CD8-positive, alpha-beta memory T cell (primary cell): ENCODE measurements at regions not wholly inside any gene's neighbourhood (a gene's known extent, or its start where the extent isn't known, plus 50 kb on each side); places are given as distances from the start of the nearest gene placed in this dataset.

Source experiments
- CTCF ChIA-PET: fragments of 350-600 bp; sonication (Branson Sonifier 250); formaldehyde crosslinking; loops from one replicate; lab custom pipeline; 2021; ENCODE audit warnings: antibody characterized with exemption; lab: Charles Lee
- POLR2A ChIA-PET: fragments of 350-600 bp; sonication (Branson Sonifier 250); formaldehyde crosslinking; loops from one replicate; lab custom pipeline; 2021; ENCODE audit warnings: antibody characterized with exemption; lab: Charles Lee
- DNase-seq, 5 donors: peaks; one replicate each; pipeline versions ENCODE4 v3.0.0 to v3.0.0-alpha.2; 2020 to 2022; ENCODE audit warnings: mixed read lengths in 1 of 5
- H3K27ac ChIP-seq: one replicate; pipeline ENCODE4 v1.7.0; 2013; ENCODE audit warnings: low read depth, mild to moderate bottlenecking, low read length, moderate library complexity
- H3K27me3 ChIP-seq: 2 replicates; pipeline ENCODE4 v1.7.0; 2013; ENCODE audit warnings: low read length, mild to moderate bottlenecking; ENCODE audit not compliant: insufficient read depth, poor library complexity, severe bottlenecking
- H3K36me3 ChIP-seq: 2 replicates; pipeline ENCODE4 v1.7.0; 2013; ENCODE audit warnings: mild to moderate bottlenecking, low read length, moderate library complexity; ENCODE audit not compliant: insufficient read depth
- H3K4me1 ChIP-seq: 2 replicates; pipeline ENCODE4 v1.7.0; 2013; ENCODE audit warnings: mild to moderate bottlenecking, low read length, moderate library complexity; ENCODE audit not compliant: insufficient read depth
- H3K4me3 ChIP-seq: 2 replicates; pipeline ENCODE4 v1.7.0; 2013; ENCODE audit warnings: mild to moderate bottlenecking, low read length
- H3K9me3 ChIP-seq: 2 replicates; pipeline ENCODE4 v1.7.0; 2013; ENCODE audit warnings: mild to moderate bottlenecking, low read length
- H3K27ac Mint-ChIP-seq, 8 donors: one replicate each; pipeline ENCODE4 v1.8.0; 2020 to 2021; ENCODE audit warnings: mixed read lengths in 8 of 8, mild to moderate bottlenecking in 6 of 8, inconsistent platforms in 3 of 8, moderate library complexity in 3 of 8
- H3K27me3 Mint-ChIP-seq, 2 donors: one replicate each; pipeline ENCODE4 v1.8.0; 2020 to 2021; ENCODE audit warnings: mixed read lengths in 2 of 2, mild to moderate bottlenecking in 1 of 2, moderate library complexity in 1 of 2
- H3K36me3 Mint-ChIP-seq, 3 donors: one replicate each; pipeline ENCODE4 v1.8.0; 2020 to 2021; ENCODE audit warnings: mixed read lengths in 3 of 3, inconsistent platforms in 1 of 3, mild to moderate bottlenecking in 1 of 3
- H3K4me1 Mint-ChIP-seq, 3 donors: one replicate each; pipeline ENCODE4 v1.8.0; 2020 to 2021; ENCODE audit warnings: mixed read lengths in 3 of 3, inconsistent platforms in 1 of 3, mild to moderate bottlenecking in 1 of 3
- H3K4me3 Mint-ChIP-seq, 7 donors: one replicate each; pipeline ENCODE4 v1.8.0; 2020 to 2021; ENCODE audit warnings: mixed read lengths in 7 of 7, mild to moderate bottlenecking in 6 of 7, moderate library complexity in 4 of 7, inconsistent platforms in 2 of 7
- H3K9me3 Mint-ChIP-seq, 5 donors: one replicate each; pipeline ENCODE4 v1.8.0; 2020 to 2022; ENCODE audit warnings: mixed read lengths in 5 of 5, mild to moderate bottlenecking in 3 of 5, moderate library complexity in 2 of 5, inconsistent platforms in 1 of 5

DNA sequence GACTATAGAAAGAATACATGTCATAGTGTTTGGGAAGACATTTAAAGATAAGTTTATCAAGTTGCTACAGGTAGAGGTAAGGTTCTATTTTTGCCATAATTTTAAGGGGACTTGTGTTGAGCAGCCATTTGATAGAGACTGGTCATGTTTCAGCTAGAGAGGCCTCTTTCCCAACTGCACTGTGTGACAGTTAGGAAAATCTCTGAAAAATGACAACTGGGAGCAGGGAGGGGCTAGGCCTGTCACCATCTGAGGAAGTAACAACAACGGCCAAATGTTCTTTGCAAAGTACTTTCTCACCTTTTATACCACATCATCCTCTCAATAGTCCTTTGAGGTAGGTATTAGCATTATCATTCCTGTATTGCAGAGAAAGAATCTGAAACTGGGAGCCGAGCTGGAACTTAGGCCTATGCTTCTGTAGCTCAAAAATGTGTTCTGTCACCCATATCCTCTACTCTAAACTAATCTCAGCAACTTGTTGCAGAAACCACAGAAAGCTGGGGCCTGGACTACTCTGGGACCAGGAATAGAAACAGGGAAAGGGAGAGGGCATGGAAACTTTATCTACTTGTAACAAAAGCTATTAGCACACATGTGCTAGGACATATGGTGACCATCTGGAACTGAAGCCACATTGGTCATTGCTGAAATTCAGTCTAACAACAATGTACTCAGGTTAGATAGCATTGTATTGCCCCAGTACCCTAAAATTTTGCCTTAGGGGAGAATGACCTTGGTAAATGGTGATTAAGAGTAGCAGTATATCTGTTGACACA, 198.9 kb downstream of the MID1IP1 start:
- DNase-seq, result no peak
- Histone ChIP-seq H3K9me3 (no peaks in the 10 kb centered on the region), H3K4me3 (no peak overlapping the region), H3K4me1 (no peaks in the 10 kb centered on the region), H3K36me3 (no peaks in the 10 kb centered on the region), H3K27ac (no peak overlapping the region), H3K27me3 (no peaks in the 10 kb centered on the region)
- no peak overlapping the region for H3K4me3 Mint-ChIP-seq
- H3K4me1 Mint-ChIP-seq, result no peaks in the 10 kb centered on the region
- CTCF ChIA-PET, result no interaction called here
- POLR2A ChIA-PET, result no interaction called here
- H3K36me3 Mint-ChIP-seq, result no peaks in the 10 kb centered on the region
- peaks cover 0 to 2% (median 0%) of the 10 kb centered on the region in 5 donors for H3K9me3 Mint-ChIP-seq
- H3K27ac Mint-ChIP-seq, result no peak overlapping the region
- peaks cover 0 to 5% of the 10 kb centered on the region in 2 donors for H3K27me3 Mint-ChIP-seq

DNA sequence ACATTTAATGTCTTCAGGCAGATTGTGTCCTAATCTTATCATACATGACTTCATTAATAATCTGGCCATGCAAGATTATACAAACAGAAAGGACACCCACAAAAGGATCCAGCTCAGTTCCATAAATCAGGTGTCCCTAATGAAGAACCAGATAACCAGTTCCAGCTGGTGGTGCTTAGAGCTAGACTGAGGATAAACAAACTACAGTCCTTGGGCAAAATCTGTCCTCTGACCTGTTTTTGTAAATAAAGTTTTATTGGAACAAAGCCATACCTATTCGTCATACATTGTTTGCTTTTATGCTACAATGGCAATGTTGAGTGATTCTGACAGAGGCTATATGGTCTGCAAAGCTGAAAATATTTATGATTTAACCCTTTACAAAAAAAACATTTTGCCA, 199.5 kb downstream of the MID1IP1 start:
- Mint-ChIP-seq H3K9me3 (peaks cover 0 to 2% (median 0%) of the 10 kb centered on the region in 5 donors), H3K36me3 (no peaks in the 10 kb centered on the region), H3K27me3 (peaks cover 0 to 1% of the 10 kb centered on the region in 2 donors), H3K27ac (no peak overlapping the region), H3K4me3 (no peak overlapping the region), H3K4me1 (no peaks in the 10 kb centered on the region)
- DNase-seq, result no peak
- no peak overlapping the region for H3K4me3 ChIP-seq
- H3K27ac ChIP-seq, result no peak overlapping the region
- POLR2A ChIA-PET, result no interaction called here
- no peaks in the 10 kb centered on the region for H3K36me3 ChIP-seq
- CTCF ChIA-PET, result no interaction called here
- H3K9me3 ChIP-seq, result no peaks in the 10 kb centered on the region
- H3K27me3 ChIP-seq, result no peaks in the 10 kb centered on the region
- H3K4me1 ChIP-seq, result no peaks in the 10 kb centered on the region

DNA sequence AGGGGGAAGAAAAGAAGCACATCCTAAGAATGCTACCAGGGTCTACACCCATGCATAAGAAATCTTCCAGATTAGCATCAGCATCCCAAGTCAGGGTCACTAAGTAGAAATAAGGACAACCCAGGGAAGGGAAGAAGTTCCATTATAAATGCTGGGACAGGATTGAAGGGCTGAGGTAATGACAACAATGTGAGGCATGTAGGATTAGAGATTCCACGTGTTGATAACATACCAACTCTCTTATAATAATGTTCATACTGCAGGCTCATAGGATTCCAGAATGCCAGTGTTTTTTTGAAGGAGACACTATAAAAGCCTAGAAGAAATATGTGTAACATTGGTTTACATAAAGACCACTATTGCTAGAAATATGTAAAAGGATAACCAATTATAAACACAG, 201.2 kb downstream of the MID1IP1 start:
- H3K4me1 ChIP-seq, result no peaks in the 10 kb centered on the region
- no peak overlapping the region for H3K4me3 ChIP-seq
- H3K9me3 Mint-ChIP-seq, result peaks cover 0 to 2% (median 0%) of the 10 kb centered on the region in 5 donors
- no peaks in the 10 kb centered on the region for H3K36me3 ChIP-seq
- H3K27ac ChIP-seq, result no peak overlapping the region
- no peaks in the 10 kb centered on the region for H3K9me3 ChIP-seq
- H3K27me3 Mint-ChIP-seq, result peaks cover 0 to 4% of the 10 kb centered on the region in 2 donors
- H3K27ac Mint-ChIP-seq, result no peak overlapping the region
- no peaks in the 10 kb centered on the region for H3K4me1 Mint-ChIP-seq
- POLR2A ChIA-PET, result no interaction called here
- no peak overlapping the region for H3K4me3 Mint-ChIP-seq
- CTCF ChIA-PET, result no interaction called here
- H3K36me3 Mint-ChIP-seq, result no peaks in the 10 kb centered on the region
- no peaks in the 10 kb centered on the region for H3K27me3 ChIP-seq
- DNase-seq, result no peak

DNA sequence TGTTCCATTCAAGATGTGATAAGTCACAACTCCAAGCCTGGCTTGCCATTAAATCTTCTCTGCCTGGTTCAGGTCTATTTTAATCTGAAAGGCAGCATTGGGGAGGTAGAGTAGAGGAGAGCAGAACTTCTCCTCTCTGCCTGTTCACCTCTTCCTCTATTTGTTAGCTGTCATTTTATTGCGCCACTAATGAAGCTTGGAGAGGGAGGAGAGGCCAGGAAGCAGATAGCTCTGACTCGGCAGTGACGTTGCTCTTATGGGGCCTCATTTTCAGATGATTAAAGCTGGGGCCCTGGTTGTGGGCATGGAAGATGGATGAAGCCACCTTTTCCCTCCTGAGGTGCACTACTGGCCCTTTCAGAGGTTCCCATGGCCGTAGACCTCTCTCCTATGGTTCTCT, 207.3 kb downstream of the MID1IP1 start:
- H3K27ac ChIP-seq, result no peak overlapping the region
- H3K36me3 Mint-ChIP-seq, result no peaks in the 10 kb centered on the region
- H3K4me1 Mint-ChIP-seq, result no peaks in the 10 kb centered on the region
- DNase-seq, result no peak
- no peaks in the 10 kb centered on the region for H3K9me3 ChIP-seq
- no peak overlapping the region for H3K4me3 Mint-ChIP-seq
- CTCF ChIA-PET, result no interaction called here
- no peaks in the 10 kb centered on the region for H3K36me3 ChIP-seq
- H3K27ac Mint-ChIP-seq, result no peak overlapping the region
- H3K4me3 ChIP-seq, result no peak overlapping the region
- peaks cover 0 to 5% of the 10 kb centered on the region in 2 donors for H3K27me3 Mint-ChIP-seq
- POLR2A ChIA-PET, result no interaction called here
- peaks cover 0 to 1% (median 0%) of the 10 kb centered on the region in 5 donors for H3K9me3 Mint-ChIP-seq
- no peaks in the 10 kb centered on the region for H3K4me1 ChIP-seq
- H3K27me3 ChIP-seq, result no peaks in the 10 kb centered on the region

DNA sequence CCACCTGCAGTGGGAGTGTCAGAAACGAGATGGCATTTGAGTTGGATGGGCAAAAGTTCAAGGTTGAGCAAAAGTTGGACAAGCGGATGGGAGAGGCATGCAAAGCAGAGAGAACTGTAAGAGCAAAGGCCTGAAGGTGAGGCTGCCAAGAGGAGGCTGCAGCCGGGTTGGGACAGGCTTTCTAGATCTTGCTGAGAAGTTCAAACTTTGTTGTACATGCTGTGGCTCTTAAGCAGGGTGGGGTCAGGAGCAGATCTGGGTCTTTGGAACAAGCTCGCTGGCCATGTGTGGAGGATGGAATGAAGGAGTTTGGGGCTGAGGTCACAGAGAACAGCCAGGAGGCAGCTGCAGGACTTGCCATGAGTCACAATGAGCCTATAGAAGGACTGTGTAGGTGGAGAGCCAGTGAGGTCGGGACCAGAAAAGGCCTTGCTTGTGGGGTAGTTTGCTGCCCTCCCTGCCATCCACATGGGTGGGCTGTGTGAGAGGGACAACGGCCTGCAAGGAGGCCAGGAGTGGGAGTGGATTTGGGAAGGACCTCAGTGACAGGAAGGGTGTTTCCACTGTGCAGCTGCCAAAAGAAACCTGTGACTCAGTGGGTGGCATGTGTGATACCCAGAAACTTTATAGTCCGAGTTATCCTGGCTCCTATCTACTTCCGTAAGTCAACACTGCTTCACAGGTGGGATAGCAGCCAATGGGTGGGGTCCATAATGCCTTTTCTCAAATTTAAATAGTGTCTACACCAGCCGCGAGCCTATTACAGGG, 210.4 kb downstream of the MID1IP1 start:
- CTCF ChIA-PET, result no interaction called here
- no peaks in the 10 kb centered on the region for H3K36me3 Mint-ChIP-seq

DNA sequence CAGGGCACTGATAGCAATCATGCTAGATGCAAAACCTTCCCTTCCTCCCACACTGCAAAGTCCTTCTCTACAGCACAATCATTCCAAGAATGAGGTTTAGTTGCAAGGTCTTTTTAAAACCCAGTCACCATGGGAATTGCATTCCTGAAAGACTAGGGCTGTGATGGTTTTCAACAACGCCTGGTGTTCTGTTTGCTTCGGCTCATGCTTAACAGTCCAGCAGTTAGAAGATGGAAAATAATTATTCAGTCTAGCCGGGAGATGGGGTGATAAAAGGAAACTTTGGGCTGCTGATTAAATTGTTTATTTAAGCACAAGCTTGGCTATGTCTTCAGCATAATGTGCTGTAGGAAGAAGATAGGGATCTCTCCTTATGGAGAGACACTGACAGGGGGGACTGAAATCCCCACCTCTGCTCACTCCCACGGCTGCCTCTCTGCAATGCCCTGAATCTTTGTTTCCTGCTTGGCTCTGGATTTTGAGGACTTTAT, 211.4 kb downstream of the MID1IP1 start:
- no peaks in the 10 kb centered on the region for H3K27me3 ChIP-seq
- H3K4me3 ChIP-seq, result no peak overlapping the region
- H3K27ac ChIP-seq, result no peak overlapping the region
- no peaks in the 10 kb centered on the region for H3K9me3 ChIP-seq
- ChIA-PET POLR2A (no interaction called here), CTCF (no interaction called here)
- H3K36me3 Mint-ChIP-seq, result no peaks in the 10 kb centered on the region
- no peaks in the 10 kb centered on the region for H3K9me3 Mint-ChIP-seq
- H3K27ac Mint-ChIP-seq, result peak overlapping the region in 1 of 8 donors; percentile 29
- H3K4me1 Mint-ChIP-seq, result no peaks in the 10 kb centered on the region
- H3K27me3 Mint-ChIP-seq, result peaks cover 0 to 2% of the 10 kb centered on the region in 2 donors
- no peak for DNase-seq
- H3K36me3 ChIP-seq, result no peaks in the 10 kb centered on the region
- H3K4me1 ChIP-seq, result no peaks in the 10 kb centered on the region
- H3K4me3 Mint-ChIP-seq, result no peak overlapping the region

More for the DNA sequence above, 210.4 kb downstream of the MID1IP1 start:
- no peaks in the 10 kb centered on the region for H3K27me3 ChIP-seq
- no peaks in the 10 kb centered on the region for H3K9me3 ChIP-seq
- H3K36me3 ChIP-seq, result no peaks in the 10 kb centered on the region
- H3K4me1 Mint-ChIP-seq, result no peaks in the 10 kb centered on the region
- DNase-seq, result no peak
- no peak overlapping the region for H3K27ac Mint-ChIP-seq
- H3K4me1 ChIP-seq, result no peaks in the 10 kb centered on the region
- H3K4me3 ChIP-seq, result no peak overlapping the region
- no peaks in the 10 kb centered on the region for H3K9me3 Mint-ChIP-seq
- H3K27ac ChIP-seq, result no peak overlapping the region
- peaks cover 0 to 5% of the 10 kb centered on the region in 2 donors for H3K27me3 Mint-ChIP-seq
- H3K4me3 Mint-ChIP-seq, result no peak overlapping the region
- POLR2A ChIA-PET, result no interaction called here

DNA sequence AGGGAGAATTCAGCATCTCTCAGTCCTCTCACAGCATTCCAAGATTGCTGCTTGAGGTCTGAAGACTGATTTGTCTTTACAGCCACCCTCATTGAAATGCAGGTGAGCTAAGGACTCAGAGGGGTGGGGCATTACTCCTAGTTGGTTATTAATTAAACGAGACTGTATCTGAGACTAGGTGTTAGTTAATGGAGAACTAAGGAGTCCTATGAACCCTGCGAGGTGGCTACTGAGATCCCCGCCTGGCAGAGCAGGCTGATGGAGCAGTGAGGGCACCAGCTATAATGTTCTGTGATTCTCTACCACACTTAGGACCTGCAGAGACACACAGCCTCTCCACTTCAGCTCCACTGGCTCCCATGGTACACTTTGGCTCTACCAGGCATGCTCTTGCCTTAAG, 215.3 kb downstream of the MID1IP1 start:
- POLR2A ChIA-PET, result no interaction called here

DNA sequence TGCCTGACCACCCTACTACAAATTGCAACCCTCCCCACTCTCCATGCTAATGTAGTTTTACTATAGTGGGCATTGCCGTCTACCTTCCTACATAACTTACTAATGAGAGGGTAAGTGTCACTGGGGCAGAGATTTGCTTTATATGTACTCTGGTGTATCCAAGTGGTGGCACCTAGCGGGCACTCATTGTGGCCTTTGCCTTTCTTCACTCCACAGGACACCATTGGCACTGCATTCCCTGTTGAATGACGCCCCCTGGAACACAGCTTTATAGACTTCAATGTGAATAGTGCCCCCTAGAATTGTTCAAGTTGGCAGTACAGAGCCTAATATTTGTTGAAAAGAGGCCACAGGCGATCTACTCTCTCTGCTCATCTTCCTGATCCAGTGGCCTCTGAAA, 215.8 kb downstream of the MID1IP1 start:
- no peaks in the 10 kb centered on the region for H3K9me3 Mint-ChIP-seq
- no peak for DNase-seq
- Histone ChIP-seq H3K4me1 (no peaks in the 10 kb centered on the region), H3K27me3 (no peaks in the 10 kb centered on the region), H3K36me3 (no peaks in the 10 kb centered on the region), H3K4me3 (no peak overlapping the region), H3K9me3 (no peaks in the 10 kb centered on the region), H3K27ac (no peak overlapping the region)
- no peaks in the 10 kb centered on the region for H3K27me3 Mint-ChIP-seq
- ChIA-PET CTCF (no interaction called here), POLR2A (no interaction called here)
- no peak overlapping the region for H3K4me3 Mint-ChIP-seq
- H3K4me1 Mint-ChIP-seq, result no peaks in the 10 kb centered on the region
- H3K36me3 Mint-ChIP-seq, result no peaks in the 10 kb centered on the region
- H3K27ac Mint-ChIP-seq, result no peak overlapping the region

More for the DNA sequence above, 215.3 kb downstream of the MID1IP1 start:
- H3K4me1 ChIP-seq, result no peaks in the 10 kb centered on the region
- H3K27ac ChIP-seq, result no peak overlapping the region
- CTCF ChIA-PET, result no interaction called here
- no peak for DNase-seq
- H3K27me3 ChIP-seq, result no peaks in the 10 kb centered on the region
- H3K4me1 Mint-ChIP-seq, result no peaks in the 10 kb centered on the region
- H3K27ac Mint-ChIP-seq, result no peak overlapping the region
- H3K36me3 ChIP-seq, result no peaks in the 10 kb centered on the region
- H3K4me3 Mint-ChIP-seq, result no peak overlapping the region
- no peaks in the 10 kb centered on the region for H3K9me3 Mint-ChIP-seq
- H3K27me3 Mint-ChIP-seq, result no peaks in the 10 kb centered on the region
- H3K9me3 ChIP-seq, result no peaks in the 10 kb centered on the region
- no peaks in the 10 kb centered on the region for H3K36me3 Mint-ChIP-seq
- no peak overlapping the region for H3K4me3 ChIP-seq
